Forelimb muscle (tissue), 1 donor: ENCODE measurements at regions not wholly inside any gene's neighbourhood (a gene's known extent, or its start where the extent isn't known, plus 50 kb on each side); places are given as distances from the start of the nearest gene placed in this dataset.

Experiments
- DNase-seq: peaks from one replicate; pipeline ENCODE4 v3.0.0-alpha.2; 2013; ENCODE audit warnings: low read depth

- DNase-seq = no peak
Measured at GRCh38 chr14:82359201-82359600, 825.5 kb upstream of the SEL1L start.

- DNase-seq = no peak
Measured at GRCh38 chr14:82362452-82362851, 828.8 kb upstream of the SEL1L start.

GRCh38 chr14:82365471-82365870 is 831.8 kb upstream of the SEL1L start:
- no peak for DNase-seq

GRCh38 chr14:82366803-82367202 is 833.1 kb upstream of the SEL1L start:
- DNase-seq = no peak

- DNase-seq = no peak
Measured at GRCh38 chr14:82379291-82379690, 845.6 kb upstream of the SEL1L start.

GRCh38 chr14:82385048-82385447 is 851.4 kb upstream of the SEL1L start:
- DNase-seq = no peak

- DNase-seq = no peak
Measured at GRCh38 chr14:82387699-82388098, 854.0 kb upstream of the SEL1L start.

- DNase-seq = no peak
Measured at GRCh38 chr14:82388488-82388887, 854.8 kb upstream of the SEL1L start.

DNA sequence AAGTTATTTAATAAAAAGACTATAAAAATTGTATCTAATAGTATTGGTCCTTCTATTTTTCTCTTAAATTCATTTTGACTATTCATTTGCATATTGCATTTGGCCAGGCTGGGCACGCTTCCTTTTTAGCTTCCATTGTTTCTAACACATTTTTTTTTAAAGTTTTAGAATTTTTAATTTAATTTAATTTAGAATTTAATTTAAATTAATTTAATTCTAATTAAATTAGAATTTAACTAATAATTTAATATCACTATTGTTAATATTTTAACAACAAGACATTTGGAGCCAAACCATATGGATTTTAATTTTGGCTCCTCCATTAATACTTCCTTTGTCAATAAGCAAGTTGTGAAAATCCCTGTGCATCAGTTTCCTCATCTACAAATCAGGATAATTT is 856.9 kb upstream of the SEL1L start:
- no peak for DNase-seq

GRCh38 chr14:82394916-82395315 is 861.3 kb upstream of the SEL1L start:
- no peak for DNase-seq

GRCh38 chr14:82398256-82398655 is 864.6 kb upstream of the SEL1L start:
- no peak for DNase-seq

GRCh38 chr14:82403987-82404386 is 870.3 kb upstream of the SEL1L start:
- no peak for DNase-seq

DNA sequence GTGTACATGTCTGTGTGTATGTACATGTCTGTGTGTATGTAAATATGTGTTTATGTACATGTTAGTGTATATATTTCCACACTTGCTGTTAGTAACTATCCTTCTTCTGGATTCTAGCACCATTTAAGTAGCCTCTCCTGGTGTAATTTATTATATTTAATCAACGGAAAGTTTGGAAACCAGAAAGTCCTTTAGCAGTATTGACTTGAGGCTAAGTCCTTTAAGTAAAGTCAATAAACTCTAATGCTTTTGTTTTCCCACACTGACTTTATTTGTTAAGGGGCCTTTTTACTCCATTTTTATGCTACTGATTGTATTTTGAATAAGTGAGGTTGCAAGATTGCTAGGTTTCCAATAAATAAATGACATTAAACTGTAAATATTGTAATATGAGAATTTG is 876.4 kb upstream of the SEL1L start:
- DNase-seq = no peak

DNA sequence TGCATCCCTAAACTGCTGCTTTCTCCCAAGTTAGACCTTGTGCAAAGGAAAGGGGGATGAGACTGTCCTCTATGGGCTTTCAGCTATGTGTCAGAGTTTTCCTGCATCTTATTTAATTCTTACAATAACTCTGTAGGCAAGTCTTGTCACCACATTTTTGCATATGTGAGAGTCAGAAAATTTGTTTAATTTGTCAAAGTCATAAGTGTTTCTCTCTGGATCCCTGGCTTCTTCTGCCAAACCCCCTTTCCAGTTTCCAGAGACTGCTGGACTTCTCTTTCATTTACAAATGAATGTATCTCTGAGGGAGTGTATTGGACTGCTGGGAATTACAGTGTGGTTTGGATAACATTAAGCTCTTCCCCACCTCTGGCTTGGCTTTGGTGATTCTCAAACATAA is 877.6 kb upstream of the SEL1L start:
- no peak for DNase-seq

DNA sequence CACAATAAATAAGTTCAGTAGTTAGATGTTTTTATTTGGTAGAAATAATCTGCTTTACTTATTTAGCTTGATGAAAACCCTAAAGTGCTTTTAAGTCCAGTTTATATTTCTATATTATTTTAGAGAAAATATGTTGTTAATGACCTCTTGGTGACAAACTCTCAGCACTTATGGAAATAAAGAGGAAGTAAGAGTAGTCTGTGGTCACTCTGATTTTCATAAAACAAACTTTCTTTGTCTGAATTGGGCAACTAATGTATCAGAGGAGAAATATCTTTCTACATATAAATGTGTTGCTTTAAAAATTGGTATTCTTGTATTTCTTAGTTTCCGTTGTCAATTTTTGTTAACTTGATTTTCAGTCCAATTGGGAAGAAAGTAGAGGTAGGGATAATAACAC is 878.9 kb upstream of the SEL1L start:
- DNase-seq = no peak

GRCh38 chr14:82414853-82415539 is 881.3 kb upstream of the SEL1L start:
- DNase-seq = no peak

GRCh38 chr14:82419933-82420332 is 886.3 kb upstream of the SEL1L start:
- DNase-seq = no peak

DNA sequence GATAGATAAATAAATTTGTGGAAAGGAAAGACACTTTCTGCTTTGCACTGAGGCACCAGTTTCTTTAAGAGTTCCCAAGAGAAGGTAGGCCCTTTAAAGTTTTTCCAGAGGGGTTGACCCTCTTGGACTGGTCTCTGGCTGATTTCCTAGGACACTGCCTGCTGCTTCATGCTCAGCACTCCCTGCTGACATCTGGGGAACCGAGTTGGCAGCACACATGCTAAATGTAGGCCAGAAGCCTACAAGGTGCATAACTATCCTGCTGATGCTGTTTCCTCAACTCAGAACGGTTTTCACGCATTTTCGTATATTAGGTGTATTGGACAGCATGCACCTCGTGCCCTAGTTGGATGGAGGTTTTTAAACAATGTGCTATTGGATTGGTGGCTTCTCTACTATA is 887.2 kb upstream of the SEL1L start:
- no peak for DNase-seq

- DNase-seq = peak; percentile 29
Measured at GRCh38 chr14:82421286-82421685, 887.6 kb upstream of the SEL1L start.

GRCh38 chr14:82422230-82422629 is 888.6 kb upstream of the SEL1L start:
- DNase-seq = peak; percentile 25

DNA sequence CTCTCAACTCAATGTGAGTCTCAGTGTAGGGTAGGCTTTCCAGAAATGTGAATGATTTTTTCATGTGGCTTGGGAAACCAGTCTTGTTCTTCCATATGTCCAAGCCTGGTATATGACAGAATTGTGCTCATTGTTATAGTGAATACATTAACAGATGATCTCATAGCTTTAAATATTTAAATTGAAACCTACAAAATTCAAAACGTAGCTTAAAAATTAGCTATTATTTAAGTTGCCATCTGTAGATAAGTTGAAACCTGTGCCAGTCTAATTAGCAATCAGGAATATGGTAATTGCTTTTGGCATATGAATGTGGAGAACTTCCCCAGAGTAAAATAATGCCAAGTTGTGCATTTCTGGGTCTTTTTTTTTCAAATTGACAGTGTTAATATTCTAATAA is 891.6 kb upstream of the SEL1L start:
- DNase-seq = no peak

DNA sequence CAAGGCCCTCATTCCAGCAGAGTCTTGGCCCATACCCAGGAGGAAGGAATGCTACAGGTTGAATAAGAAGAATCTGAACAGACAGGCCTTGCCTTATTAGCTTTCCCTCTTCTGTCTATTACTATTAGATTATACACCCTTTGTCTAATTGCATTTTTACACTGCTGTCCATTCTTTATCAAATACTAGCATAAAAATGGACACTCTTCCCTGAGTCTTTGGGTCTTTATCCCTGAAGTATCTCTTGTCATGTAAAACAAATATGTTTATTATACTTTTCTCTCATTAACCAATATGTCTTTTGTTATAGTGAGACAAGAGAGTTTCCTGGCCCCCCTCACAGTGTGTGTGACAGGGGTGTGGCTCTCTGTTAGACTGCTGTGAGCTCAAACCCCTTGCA is 897.4 kb upstream of the SEL1L start:
- no peak for DNase-seq

DNA sequence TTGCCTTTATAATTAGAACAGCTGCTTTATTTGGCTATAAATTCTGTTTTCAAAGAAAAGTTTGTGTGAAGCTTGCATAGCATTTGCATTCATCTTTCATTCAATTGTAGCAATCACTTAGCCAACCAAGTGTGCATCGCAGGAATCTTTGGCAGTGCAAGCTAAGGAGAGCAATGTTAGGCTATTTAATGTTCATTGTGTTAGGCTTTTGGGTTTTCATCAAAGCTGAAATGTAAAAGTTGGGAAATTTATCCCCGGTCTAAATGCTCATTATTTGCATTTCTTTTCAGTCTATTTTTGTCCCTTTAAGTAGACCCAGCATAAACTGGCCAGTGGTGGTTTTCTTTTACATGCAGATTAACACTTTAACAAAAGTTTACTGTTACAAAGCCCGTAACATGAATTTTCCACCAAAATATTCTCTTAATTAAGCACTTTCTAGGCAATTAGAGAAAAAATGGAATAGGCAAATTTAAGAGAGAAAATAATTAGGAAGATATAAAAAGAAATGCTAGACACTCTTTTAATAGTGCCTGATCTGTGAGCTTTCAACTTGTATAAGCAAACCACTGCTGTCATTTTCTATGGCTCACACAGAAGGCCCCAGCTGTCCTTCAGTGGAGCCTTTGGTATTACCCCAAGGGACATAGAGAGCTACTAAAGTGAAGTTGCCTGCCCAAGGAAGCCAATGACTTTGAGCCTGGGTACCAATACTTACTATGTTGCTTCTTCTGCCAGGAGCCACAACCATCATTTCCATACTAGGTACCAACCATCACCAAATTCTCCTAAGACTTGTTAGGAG is 898.9 kb upstream of the SEL1L start:
- no peak for DNase-seq

DNA sequence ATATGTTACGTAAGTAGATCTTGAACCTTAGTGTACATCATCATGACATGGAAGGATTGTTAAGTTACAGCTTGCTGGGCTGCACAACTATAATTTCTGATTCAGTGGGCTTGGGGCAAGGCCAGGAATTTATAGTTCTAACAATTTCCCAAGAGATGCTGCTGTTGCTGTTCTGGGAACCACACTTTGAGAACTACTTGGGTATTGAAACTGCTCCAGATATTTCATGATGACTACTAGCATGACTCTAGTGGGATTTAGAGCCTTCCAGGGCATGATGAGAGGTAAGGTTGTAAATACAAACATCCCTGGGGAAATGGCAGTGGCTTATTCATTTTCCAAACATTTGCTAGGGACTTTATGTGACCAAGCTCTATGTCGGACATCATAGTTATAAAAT is 904.8 kb upstream of the SEL1L start:
- DNase-seq = no peak
